Adipose tissue (tissue), 3 donors: ENCODE measurements at regions not wholly inside any gene's neighbourhood (a gene's known extent, or its start where the extent isn't known, plus 50 kb on each side); places are given as distances from the start of the nearest gene placed in this dataset.

Experiments used
- H3K27ac ChIP-seq: one replicate; pipeline ENCODE4 v1.5.1; 2013; ENCODE audit warnings: low read depth, low read length
- WGBS, 3 donors: extraction: QIAGEN DNeasy Blood & Tissue Kit; methylation state at CpG; one replicate each; pipeline ENCODE4 v1.1.7; 2013; 5-methylcytosine and 5-hydroxymethylcytosine counted together
- donor health status: healthy with polysubstance abuse.
- donor health status: Bipolar disorder and iron deficiency.
- donor health status: healthy.

DNA sequence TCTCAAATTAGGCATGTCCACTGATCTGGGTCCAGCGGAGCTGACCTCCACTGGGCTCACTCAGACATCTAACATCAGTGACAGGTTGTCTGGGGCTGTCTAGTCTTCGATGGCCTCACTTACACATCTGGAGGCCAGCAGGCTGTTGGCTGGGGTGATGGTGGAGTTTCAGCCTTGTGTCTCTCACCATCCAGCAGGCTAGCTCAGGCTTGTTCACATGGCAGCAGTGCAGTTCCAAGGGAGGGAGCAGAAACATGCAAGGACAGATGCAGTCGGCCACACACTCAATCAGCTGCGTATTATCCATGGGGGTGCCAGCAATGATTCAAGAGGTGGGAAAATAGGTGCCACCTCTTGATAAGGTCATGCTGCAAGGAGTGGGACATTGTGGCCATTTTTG, 292.5 kb downstream of the SHQ1 start:
- H3K27ac ChIP-seq, result no peak overlapping the region
- WGBS, 3 donors, result 87 to 96% (median 91%) methylated on average over 4 of the region's 4 CpGs

DNA sequence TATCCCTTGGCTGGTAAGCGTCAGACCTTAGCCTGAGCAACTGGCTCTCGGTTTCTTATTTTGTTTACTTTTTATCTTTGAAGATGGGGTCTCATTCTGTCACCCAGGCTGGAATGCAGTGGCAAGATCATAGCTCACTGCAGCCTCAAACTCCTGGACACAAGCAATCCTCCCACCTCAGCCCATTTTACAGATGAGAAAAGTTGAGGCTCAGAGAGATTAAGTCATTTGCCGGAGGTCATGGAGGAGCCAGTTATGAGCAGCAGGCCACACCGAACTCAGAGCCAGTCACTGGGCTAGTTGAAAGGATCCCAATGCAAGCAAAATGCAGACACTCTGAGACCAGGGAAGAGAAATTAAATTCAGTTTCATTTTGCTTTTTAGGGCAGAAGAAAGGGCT, 293.6 kb downstream of the SHQ1 start:
- H3K27ac ChIP-seq, result no peak overlapping the region
- WGBS, 3 donors, result 85 to 89% (median 87%) methylated on average over 4 of the region's 4 CpGs

DNA sequence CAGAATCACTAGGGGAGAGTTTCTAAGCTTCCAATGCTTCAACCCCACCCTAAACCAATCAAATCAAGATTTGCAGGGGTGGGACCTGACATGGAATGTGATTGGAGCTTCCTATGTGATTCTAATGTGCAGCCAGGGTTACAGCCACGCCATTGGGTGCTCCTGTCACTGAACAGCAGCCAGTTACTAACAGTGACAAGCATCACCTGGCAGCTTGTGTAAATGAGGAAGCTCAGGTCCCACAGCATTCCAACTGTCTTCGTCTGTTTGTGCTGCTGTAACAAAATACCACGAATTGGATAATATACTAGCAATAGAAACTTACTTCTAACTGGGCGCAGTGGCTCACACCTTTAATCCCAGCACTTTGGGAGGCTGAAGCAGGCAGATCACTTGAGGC, 294.9 kb downstream of the SHQ1 start:
- H3K27ac ChIP-seq, result no peak overlapping the region
- WGBS, 3 donors, result 59 to 80% (median 71%) methylated on average over 4 of the region's 4 CpGs

DNA sequence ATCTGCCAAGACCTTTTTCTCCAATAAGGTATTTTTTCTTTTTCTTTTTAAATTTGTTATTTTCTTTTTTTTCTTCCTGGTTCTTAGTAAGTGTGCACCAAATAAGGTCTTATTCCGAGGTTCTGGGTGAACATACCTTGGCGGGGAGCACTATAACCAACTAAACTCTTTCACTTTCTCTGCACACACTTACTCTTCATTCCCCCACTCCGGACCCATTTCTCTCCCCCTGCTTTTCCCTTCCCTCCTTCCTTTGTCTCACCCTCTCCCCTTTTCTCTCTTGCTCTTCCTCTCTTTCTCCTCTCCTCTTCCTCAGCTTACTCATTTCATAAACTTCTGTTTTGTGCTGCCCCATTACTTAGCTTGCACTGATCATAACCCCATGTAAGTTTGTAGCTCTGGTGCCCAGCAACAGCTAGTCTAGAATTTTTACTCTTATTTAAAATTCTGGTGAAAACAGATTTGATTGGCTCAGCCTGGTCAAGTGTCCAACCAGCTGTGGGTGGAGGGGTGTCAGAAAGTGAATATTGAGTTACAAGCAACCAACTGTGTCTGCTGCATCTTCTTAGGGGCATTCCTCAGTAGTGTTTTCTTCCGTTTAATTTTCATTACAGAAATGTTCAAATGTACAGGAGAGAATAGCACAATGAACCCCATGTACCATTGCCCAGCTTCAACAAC, 297.5 kb downstream of the SHQ1 start:
- whole genome bisulfite sequencing, 3 donors, result 90 to 95% (median 94%) methylated on average over 4 of the region's 4 CpGs
- H3K27ac ChIP-seq, result no peak overlapping the region

DNA sequence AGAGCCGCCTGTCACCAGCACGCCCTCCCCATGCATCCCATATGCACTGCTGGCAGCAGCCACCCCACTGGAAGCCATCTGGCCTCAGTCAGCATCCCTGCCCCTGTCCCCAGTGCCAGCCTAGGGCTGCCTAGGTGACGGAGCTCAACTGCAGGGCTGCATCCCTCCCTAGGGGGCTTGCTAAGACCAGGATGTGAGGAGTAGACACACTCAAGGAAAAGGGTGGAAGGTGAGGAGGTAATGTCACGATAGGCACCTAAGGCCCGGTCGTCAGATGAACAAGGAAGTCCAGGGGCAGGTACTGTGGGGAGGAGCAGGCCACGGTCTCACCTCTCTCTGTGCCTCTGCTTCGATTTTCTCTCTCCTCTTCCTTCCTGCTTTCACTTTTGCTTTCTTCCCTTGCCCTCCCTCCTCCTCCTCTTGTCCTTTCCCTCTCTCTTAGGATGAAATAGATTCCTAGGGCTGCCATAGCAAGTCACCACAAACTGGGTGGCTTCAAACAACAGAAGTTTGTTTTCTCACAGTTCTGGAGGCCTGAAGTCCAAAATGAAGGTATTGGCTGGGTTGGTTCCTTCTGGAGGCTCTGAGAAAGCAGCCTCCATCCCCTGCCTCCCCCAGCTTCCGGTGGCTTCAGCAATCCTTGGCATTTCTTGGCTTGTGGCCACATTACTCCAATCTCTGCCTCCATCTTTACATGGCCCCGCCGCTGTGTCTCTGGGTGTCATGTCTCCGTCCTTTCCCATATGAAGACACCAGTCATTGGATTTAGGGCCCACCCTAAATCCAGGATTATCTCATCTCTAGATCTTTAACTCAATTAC, 298.3 kb downstream of the SHQ1 start:
- WGBS, 3 donors, result 75 to 93% (median 77%) methylated on average over 12 of the region's 12 CpGs
- no peak overlapping the region for H3K27ac ChIP-seq

DNA sequence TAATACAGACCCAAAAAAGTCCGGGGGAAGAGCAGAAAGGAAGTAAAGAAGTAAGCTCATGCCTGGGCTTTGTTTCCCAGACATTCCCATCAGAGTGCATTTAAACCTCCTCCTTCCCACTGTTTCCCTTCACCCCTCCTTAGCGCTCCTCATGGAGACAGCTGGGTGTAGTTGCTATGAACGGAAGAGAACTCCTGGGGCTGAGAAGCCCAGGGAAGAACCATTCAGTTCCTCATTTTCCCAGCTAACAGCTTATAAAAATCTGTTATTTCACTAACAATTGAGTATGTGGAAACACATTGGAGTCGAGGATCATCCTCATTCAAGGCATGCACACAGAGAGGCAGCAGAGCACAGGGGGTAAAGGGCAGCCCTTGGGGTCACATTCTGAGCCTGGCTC, 299.3 kb downstream of the SHQ1 start:
- no peak overlapping the region for H3K27ac ChIP-seq
- 61 to 85% (median 62%) methylated on average over 4 of the region's 4 CpGs for WGBS, 3 donors

DNA sequence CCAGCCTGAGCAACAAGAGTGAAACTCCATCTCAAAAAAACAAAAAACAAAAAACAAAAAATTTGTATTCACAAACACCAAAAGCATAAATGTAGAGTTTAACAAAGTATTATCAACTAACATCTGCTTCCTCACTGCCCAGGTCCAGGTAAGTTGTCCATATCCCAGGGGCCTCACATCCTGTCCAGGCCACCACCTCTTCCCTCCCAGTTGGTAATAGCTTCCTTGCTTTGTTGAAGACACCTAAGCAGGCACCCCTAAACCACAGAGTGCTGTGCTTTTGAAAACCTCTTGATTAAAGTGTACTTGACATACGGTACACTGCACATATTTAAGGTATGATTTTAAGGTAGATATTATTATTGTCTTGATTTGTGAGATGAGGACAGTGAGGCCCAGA, 299.8 kb downstream of the SHQ1 start:
- no peak overlapping the region for H3K27ac ChIP-seq
- WGBS, 3 donors, result 0 to 39% (median 3%) methylated on average over 1 of the region's 1 CpG

DNA sequence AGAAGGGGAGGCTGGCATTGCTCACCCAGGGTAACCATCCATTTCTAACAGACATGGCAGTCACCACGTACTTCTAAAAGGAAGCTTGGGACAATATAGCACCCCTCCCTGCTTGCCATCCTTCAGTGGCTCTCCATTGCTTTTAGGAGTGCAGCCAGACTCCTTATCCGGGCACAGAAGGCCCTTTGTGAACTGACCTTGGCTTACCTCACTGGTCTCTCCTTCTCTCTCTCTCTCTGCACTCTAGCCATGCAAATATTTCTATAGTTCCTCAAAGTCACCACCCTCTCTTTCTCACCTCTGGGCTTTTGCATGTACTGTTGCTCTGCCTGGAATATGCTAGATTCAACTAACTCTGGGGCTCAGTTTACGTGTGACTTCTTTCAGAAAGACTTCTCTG, 301.1 kb downstream of the SHQ1 start:
- 64 to 90% (median 87%) methylated on average over 3 of the region's 3 CpGs for WGBS, 3 donors
- H3K27ac ChIP-seq, result no peak overlapping the region

DNA sequence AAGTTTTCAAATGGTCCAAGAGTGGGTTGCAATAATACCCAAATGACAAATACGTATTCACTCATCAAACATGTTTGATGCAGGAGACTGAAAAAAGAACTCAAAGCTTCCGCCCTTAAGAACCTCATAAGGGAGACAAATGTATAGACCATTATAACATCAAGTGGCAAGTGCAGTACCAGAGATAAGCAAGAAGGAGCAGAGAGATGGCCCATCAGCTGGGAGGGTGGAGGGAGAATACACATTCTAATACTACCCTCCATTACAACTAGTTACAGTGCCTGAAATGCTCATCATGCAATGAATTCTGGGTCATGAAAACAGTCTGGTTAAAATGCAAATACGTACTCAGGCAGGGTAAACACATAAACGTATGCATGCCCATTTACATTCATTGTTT, 304.0 kb downstream of the SHQ1 start:
- WGBS, 3 donors, result 86 to 89% (median 88%) methylated on average over 4 of the region's 4 CpGs
- H3K27ac ChIP-seq, result no peak overlapping the region

DNA sequence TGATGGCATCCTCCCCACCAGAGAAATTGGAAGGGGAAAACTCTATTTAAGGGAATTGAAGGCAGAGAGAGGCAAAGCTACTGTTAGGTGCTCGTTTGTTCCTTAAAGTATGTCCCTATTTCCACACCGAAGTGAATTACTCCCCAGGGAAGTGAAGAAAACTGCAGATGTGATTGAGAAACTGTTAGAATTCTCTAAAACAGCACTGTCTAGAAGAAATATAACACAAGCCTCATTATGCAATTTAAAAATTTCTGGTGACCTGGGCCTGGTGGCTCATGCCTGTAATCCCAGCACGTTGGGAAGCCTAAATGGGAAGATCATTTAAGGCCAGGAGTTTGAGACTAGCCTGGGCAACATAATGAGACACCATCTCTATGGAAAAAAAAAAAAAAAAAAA, 305.0 kb downstream of the SHQ1 start:
- H3K27ac ChIP-seq, result no peak overlapping the region
- WGBS, 3 donors, result 40 to 75% (median 45%) methylated on average over 3 of the region's 3 CpGs

DNA sequence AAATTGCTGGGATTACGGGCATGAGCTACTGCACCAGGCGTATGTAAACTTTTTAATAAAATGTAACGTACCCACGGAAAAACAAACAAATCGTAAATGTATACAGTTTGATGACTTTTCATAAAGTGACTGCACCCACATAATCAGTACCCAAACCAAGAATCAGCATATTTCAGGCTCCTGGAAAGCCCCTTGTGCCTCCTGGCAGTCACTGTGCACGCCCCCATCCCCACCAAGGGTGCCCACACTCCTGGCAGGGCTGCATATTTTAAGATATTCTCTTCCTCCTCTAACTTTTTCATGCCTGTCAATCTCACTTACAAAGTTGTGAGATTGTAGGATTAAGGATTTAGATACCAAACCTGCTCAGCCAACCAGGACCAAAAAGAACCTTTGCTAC, 305.5 kb downstream of the SHQ1 start:
- H3K27ac ChIP-seq, result no peak overlapping the region
- whole genome bisulfite sequencing, 3 donors, result 90 to 93% (median 90%) methylated on average over 6 of the region's 6 CpGs

DNA sequence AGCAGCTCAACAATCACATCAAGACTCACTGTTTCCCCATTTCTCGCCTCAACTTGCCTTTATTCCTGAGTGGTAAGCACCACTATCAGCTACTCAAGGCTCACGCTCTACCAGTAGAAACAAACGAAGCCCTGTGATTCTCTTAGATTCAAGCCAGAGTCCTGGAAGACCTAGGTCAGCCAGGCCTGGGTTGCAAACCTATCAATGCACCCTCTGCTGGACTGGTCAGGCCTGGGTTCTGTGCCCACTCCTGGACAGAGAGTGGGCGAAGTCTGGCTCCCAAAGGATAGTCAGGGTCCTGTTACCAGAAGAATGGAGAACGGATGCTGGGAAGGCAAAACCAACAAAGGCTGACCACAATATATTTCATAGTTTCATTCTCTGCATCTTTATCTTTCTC, 308.4 kb downstream of the SHQ1 start:
- H3K27ac ChIP-seq, result no peak overlapping the region
- WGBS, 3 donors, result 87 to 93% (median 92%) methylated on average over 5 of the region's 5 CpGs

DNA sequence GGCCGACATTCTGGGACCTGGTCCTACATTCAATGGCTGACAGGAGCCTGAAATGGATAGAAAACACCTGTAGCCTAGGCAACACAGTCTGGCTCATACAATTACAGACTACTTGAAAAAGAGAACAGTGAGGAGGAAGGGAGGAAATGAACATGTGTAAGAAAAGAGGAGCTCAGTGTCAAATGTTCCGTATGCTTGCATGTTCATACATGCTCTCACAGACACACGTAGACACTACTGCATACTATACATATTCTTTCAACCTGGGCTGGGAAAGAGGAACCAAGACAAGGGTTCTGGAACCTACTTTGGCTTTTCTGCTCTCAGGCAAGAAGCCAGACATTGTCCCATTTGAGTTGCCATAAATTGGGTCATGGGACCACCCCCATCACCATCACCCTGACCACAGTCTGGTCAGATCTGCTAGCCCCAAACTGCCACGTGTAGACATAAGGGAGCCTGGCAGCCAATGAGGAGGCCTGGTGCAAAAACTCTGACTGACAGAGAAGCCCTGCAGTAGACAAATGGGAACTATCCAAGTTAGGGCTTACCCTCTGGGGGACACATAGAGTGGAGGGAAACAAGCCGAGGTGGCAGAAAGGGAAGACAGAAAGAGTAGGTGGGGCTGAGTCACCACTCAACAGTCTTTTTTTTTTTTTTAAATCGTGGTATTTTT, 310.0 kb downstream of the SHQ1 start:
- WGBS, 3 donors, result 62 to 74% (median 73%) methylated on average over 6 of the region's 6 CpGs
- H3K27ac ChIP-seq, result no peak overlapping the region

DNA sequence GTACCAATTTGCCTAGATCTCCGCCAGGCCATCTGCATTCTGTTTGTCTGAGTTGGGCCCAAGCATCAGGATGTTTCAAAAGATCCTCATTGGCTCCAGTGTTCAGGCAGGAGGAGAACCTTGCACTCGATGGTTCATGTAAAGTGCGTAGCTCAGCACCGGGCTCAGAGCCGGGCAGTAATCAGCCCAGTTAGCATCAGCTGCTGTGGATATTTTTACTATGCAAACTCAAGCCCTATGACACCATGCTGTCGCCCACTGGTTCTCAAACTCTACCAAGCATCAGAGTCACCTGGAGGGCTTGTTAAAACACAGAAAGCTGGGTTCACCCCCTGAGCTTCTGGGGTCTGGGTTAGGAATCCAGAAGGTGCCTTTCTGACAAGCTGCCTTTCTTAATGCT, 310.8 kb downstream of the SHQ1 start:
- H3K27ac ChIP-seq, result no peak overlapping the region
- 89 to 93% (median 92%) methylated on average over 6 of the region's 6 CpGs for WGBS, 3 donors

DNA sequence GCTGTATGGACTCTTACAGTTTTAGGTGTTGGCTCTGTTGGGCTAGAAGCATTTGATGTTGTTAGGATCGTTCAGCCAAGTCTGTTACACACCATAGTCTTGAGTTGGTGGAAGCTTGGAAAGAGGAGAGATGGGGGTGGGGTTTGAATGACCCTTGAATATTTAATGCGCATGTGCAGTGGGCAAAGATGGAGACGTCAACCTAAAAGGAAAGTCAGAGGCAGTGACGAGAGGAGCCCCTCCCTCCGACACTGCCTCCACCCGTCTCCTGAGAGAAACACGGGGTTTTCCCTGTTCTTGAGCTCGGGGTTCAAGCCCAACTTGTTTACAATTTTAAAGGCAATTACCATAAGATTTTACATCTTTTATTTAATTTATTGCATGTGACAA, 311.4 kb downstream of the SHQ1 start:
- H3K27ac ChIP-seq, result no peak overlapping the region

DNA sequence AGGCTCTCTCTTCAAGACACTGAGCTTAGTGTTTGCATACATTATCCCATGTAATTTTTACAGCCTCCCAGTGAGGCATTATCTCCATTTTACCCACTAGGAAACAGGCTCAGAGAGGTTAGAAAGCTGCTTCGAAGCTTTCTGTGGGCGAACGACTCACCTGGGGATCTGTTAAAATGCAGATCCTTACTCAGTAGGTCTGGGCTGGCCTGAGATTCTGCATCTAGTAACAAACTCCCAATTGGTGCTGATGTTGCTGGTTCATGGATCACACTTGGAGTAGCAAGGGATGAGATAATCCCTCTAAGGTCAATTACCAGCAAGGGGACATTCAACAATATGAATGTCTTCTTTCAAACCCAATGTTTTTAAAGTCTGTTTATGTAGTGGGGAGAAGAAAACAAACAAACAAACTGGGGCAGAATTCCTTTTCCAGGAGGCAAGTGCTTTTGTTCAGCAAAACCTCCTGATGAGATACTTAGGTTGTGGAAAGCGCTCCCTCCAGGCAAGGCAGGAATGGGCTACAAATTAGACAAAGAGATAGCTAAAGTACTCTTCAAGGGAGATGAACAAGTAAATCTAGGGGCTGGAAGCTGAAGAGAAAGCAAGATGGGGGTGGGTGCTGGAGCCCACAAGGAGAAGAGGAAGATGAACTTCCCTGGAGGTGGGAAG, 311.9 kb downstream of the SHQ1 start:
- no peak overlapping the region for H3K27ac ChIP-seq
- WGBS, 3 donors, result 94 to 96% (median 95%) methylated on average over 4 of the region's 4 CpGs

More for the DNA sequence above, 311.4 kb downstream of the SHQ1 start:
- WGBS, 3 donors, result 89 to 91% (median 91%) methylated on average over 8 of the region's 8 CpGs

DNA sequence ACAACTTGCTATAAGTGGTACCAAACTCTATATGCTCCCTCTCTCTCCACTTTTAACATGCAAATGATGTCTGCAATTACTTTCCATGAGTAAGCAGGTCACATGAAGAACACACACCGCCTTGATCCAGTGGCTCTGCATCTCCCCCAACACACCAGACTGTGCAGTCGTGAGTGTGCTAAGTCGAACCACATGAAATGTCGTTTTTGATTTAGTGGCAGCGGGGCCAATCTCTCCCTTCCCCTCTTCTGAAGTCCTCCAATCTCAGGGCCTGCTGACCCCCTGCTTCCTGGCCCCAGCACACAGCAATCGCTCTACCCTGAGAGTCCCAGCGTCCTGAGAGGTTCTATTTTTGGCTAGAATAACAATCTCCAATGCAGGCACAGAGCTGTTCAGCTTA, 312.5 kb downstream of the SHQ1 start:
- 45 to 71% (median 50%) methylated on average over 7 of the region's 7 CpGs for WGBS, 3 donors
- no peak overlapping the region for H3K27ac ChIP-seq

DNA sequence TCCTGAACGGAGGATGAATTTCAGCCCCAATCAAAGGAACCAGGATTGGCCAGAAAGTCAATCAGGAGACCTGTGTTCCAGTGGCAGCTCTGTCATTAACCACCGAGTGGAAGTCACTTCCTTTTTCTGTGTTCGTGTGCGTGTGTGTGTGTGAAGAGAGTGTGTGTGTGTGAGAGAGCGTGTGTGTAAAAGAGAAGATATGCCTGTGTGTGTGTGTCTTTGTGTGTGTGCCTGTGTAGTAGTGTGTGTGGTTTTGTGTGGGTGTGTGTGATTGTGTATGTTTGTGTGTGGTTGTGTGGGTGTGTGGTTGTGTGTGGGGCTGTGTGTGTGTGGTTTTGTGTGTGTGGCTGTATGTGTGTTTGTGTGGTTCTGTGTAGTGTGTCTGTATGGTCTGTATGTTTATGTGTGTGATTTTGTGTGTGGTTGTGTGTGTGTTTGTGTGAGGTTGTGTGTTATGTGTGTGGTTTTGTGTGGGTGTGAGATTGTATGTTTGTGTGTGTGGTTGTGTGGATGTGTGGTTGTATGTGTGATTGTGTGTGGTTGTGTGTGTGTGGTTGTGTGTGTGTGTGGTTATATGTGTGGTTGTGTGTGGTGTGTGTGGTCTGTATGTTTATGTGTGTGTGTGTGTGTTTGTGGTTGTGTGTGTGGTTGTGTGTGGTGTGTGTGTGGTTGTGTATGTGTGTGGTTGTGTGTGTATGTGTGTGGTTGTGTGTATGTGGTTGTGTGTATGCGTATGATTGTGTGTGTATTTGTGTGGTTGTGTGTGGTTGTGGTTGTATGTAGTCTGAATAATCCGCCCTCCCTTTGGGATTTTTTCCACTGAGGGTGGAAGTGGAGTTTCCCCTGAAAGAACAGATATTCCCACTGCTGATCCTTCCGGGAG, 314.4 kb downstream of the SHQ1 start:
- WGBS, 3 donors, result 65 to 76% (median 65%) methylated on average over 8 of the region's 8 CpGs
- no peak overlapping the region for H3K27ac ChIP-seq
